ENCODE measurements at regions not wholly inside any gene's neighbourhood (a gene's known extent, or its start where the extent isn't known, plus 50 kb on each side); places are given as distances from the start of the nearest gene placed in this dataset.

- DNase-seq (ENCODE audit: low read depth in 1 of 2, low spot score in 1 of 2), result no peak
- POLR2A ChIA-PET, result no interaction called here
Observed at GRCh38 chr6:94215552-94215951, 796.2 kb upstream of the EPHA7 start.

GRCh38 chr6:94213226-94213625 lies 793.9 kb upstream of the EPHA7 start:
- ChIA-PET POLR2A (no interaction called here), CTCF (no interaction called here)
- Histone ChIP-seq H3K9me3 (no peaks in the 10 kb centered on the region), H3K4me2 (no peak overlapping the region), H3K4me1 (no peaks in the 10 kb centered on the region), H3K4me3 (no peak overlapping the region), H3K27ac (no peak overlapping the region)
- 7% methylated on average over 2 of the region's 2 CpGs for WGBS (ENCODE audit: missing lambda C conversion rate)
- DNase-seq (ENCODE audit: low read depth in 1 of 2, low spot score in 1 of 2) (no peak), ATAC-seq (no peak), FAIRE-seq (no peak)
- TF ChIP-seq RFX5 (IDR thresholded peaks at IDR 0.05) (no peak), FOXS1 (CRISPR knock-in tag; IDR thresholded peaks at IDR 0.05) (no peak), CEBPB (IDR thresholded peaks at IDR 0.05) (no peak), CTCF (IDR thresholded peaks at IDR 0.05) (no peak), JUN (IDR thresholded peaks at IDR 0.05) (no peak), MAZ (IDR thresholded peaks at IDR 0.05; ENCODE audit: borderline replicate concordance, low read depth, low read length) (no peak), CBX8 (IDR thresholded peaks at IDR 0.05) (no peak), EHMT2 (IDR thresholded peaks at IDR 0.05; ENCODE audit: low read depth) (no peak), E2F6 (IDR thresholded peaks at IDR 0.05; ENCODE audit: borderline replicate concordance, low read depth) (no peak), MYC (IDR thresholded peaks at IDR 0.05; ENCODE audit: borderline replicate concordance, low read length) (no peak), TFCP2L1 (CRISPR knock-in tag; IDR thresholded peaks at IDR 0.05) (no peak), ELK1 (IDR thresholded peaks at IDR 0.05; ENCODE audit: low read depth, low read length) (no peak), PBX3 (IDR thresholded peaks at IDR 0.05) (no peak)
- TF ChIP-seq, protein P1, sequence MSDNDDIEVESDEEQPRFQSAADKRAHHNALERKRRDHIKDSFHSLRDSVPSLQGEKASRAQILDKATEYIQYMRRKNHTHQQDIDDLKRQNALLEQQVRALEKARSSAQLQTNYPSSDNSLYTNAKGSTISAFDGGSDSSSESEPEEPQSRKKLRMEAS (IDR thresholded peaks at IDR 0.05), result no peak

More at GRCh38 chr6:94215552-94215951, 796.2 kb upstream of the EPHA7 start:
- no peak for FAIRE-seq
- no peak overlapping the region for H3K4me3 ChIP-seq
- ATAC-seq, result no peak
- no peak overlapping the region for H3K4me2 ChIP-seq
- WGBS (ENCODE audit: missing lambda C conversion rate), result 43% methylated on average over 1 of the region's 1 CpG
- no peaks in the 10 kb centered on the region for H3K4me1 ChIP-seq
- H3K27ac ChIP-seq, result no peak overlapping the region
- TF ChIP-seq NR3C1 (IDR thresholded peaks at IDR 0.05) (no peak), RFX5 (IDR thresholded peaks at IDR 0.05) (no peak), MYC (IDR thresholded peaks at IDR 0.05; ENCODE audit: borderline replicate concordance, low read length) (no peak), EP300 (IDR thresholded peaks at IDR 0.05) (no peak)
- CTCF ChIA-PET, result no interaction called here
- H3K9me3 ChIP-seq, result no peaks in the 10 kb centered on the region

- ChIA-PET POLR2A (no interaction called here), CTCF (no interaction called here)
- H3K4me1 ChIP-seq, result no peaks in the 10 kb centered on the region
- TF ChIP-seq HDAC2 (IDR thresholded peaks at IDR 0.05) (no peak), NFE2L2 (conservative IDR thresholded peaks at IDR 0.05; ENCODE audit: low read length) (no peak), KDM5A (IDR thresholded peaks at IDR 0.05) (no peak), RFX5 (IDR thresholded peaks at IDR 0.05) (no peak), CBX8 (IDR thresholded peaks at IDR 0.05) (no peak), MYC (IDR thresholded peaks at IDR 0.05; ENCODE audit: borderline replicate concordance, low read length) (no peak)
- H3K27ac ChIP-seq, result no peak overlapping the region
- FAIRE-seq (no peak), DNase-seq (ENCODE audit: low read depth in 1 of 2, low spot score in 1 of 2) (no peak), ATAC-seq (no peak)
- H3K4me3 ChIP-seq, result no peak overlapping the region
- no peaks in the 10 kb centered on the region for H3K9me3 ChIP-seq
- WGBS (ENCODE audit: missing lambda C conversion rate), result 53% methylated on average over 5 of the region's 5 CpGs
- no peak overlapping the region for H3K4me2 ChIP-seq
Observed at GRCh38 chr6:94196891-94197290, 777.5 kb upstream of the EPHA7 start.

All from A549 (cell line).